Fibroblast of pulmonary artery (primary cell): ENCODE measurements at regions not wholly inside any gene's neighbourhood (a gene's known extent, or its start where the extent isn't known, plus 50 kb on each side); places are given as distances from the start of the nearest gene placed in this dataset.

Experiments used
- DNase-seq: peaks from one replicate; pipeline ENCODE4 v3.0.0-alpha.2; 2010; ENCODE audit warnings: low read depth
- H3K4me3 ChIP-seq: replicated peaks from 2 replicates; pipeline ENCODE4 v1.5.1; 2011; ENCODE audit warnings: low read depth, mild to moderate bottlenecking, control low read depth, low read length, moderate library complexity
- CTCF ChIP-seq: IDR thresholded peaks from 2 replicates; pipeline ENCODE4 v1.5.1; 2011; ENCODE audit warnings: mild to moderate bottlenecking, control low read depth, low read length, inconsistent platforms; ENCODE audit errors: missing control alignments

- TF ChIP-seq CTCF, result no peak
- no peak for DNase-seq
- no peak overlapping the region for H3K4me3 ChIP-seq
Measured at GRCh38 chr19:31504221-31504620, 155.0 kb upstream of the TSHZ3 start.

GRCh38 chr19:31505596-31505910, 156.3 kb upstream of the TSHZ3 start:
- no peak for DNase-seq
- no peak overlapping the region for H3K4me3 ChIP-seq
- no peak for TF ChIP-seq CTCF

GRCh38 chr19:31506102-31506501, 156.9 kb upstream of the TSHZ3 start:
- H3K4me3 ChIP-seq, result no peak overlapping the region
- no peak for DNase-seq
- TF ChIP-seq CTCF, result no peak

- no peak for TF ChIP-seq CTCF
Measured at GRCh38 chr19:31510635-31511034, 161.4 kb upstream of the TSHZ3 start.

GRCh38 chr19:31511098-31511497, 161.9 kb upstream of the TSHZ3 start:
- H3K4me3 ChIP-seq, result no peak overlapping the region
- DNase-seq, result no peak
- no peak for TF ChIP-seq CTCF

More at GRCh38 chr19:31510635-31511034, 161.4 kb upstream of the TSHZ3 start:
- no peak for DNase-seq
- no peak overlapping the region for H3K4me3 ChIP-seq

- DNase-seq, result no peak
- H3K4me3 ChIP-seq, result no peak overlapping the region
- TF ChIP-seq CTCF, result no peak
Measured at GRCh38 chr19:31511696-31512095, 162.5 kb upstream of the TSHZ3 start.

- no peak for TF ChIP-seq CTCF
- DNase-seq, result no peak
- no peak overlapping the region for H3K4me3 ChIP-seq
Measured at GRCh38 chr19:31512181-31512970, 163.1 kb upstream of the TSHZ3 start.
